C4-2B (cell line): ENCODE measurements at regions not wholly inside any gene's neighbourhood (a gene's known extent, or its start where the extent isn't known, plus 50 kb on each side); places are given as distances from the start of the nearest gene placed in this dataset.

ENCODE experiments used
- ZFX ChIP-seq: fragments of 450-650 bp; IDR thresholded peaks from 2 replicates; pipeline ENCODE4 v1.6.1; 2017
- TF ChIP-seq, protein P1 (sequence below): fragments of 450-650 bp; conservative IDR thresholded peaks from 2 replicates; pipeline ENCODE4 v1.5.1; 2017; ENCODE audit warnings: mild to moderate bottlenecking

DNA sequence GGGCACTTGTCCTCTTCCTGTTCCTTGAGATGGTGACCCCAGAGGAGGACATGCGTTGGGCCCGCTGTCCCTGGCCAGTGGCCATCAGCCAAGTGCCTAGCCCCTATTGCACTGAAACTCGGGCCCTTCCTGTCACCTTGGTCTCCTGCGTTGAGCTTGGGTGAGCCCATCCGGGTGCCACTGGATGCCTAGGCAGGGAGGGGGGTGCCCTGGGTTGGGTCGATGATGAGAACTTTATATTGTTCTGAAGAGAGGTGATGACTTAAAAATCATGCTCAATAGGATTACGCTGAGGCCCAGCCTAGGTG lies 221.8 kb downstream of the SNRPN start:
- TF ChIP-seq, protein P1, sequence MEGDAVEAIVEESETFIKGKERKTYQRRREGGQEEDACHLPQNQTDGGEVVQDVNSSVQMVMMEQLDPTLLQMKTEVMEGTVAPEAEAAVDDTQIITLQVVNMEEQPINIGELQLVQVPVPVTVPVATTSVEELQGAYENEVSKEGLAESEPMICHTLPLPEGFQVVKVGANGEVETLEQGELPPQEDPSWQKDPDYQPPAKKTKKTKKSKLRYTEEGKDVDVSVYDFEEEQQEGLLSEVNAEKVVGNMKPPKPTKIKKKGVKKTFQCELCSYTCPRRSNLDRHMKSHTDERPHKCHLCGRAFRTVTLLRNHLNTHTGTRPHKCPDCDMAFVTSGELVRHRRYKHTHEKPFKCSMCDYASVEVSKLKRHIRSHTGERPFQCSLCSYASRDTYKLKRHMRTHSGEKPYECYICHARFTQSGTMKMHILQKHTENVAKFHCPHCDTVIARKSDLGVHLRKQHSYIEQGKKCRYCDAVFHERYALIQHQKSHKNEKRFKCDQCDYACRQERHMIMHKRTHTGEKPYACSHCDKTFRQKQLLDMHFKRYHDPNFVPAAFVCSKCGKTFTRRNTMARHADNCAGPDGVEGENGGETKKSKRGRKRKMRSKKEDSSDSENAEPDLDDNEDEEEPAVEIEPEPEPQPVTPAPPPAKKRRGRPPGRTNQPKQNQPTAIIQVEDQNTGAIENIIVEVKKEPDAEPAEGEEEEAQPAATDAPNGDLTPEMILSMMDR: no peak
- no peak for TF ChIP-seq ZFX
